CD4-positive, alpha-beta memory T cell (primary cell): ENCODE measurements at regions not wholly inside any gene's neighbourhood (a gene's known extent, or its start where the extent isn't known, plus 50 kb on each side); places are given as distances from the start of the nearest gene placed in this dataset.

ENCODE experiments used
- CTCF ChIA-PET: fragments of 350-600 bp; sonication (Branson Sonifier 250); formaldehyde crosslinking; loops from one replicate; lab custom pipeline; 2021; ENCODE audit warnings: inconsistent platforms; ENCODE audit not compliant: partially characterized antibody; lab: Charles Lee
- POLR2A ChIA-PET: fragments of 350-600 bp; sonication (Branson Sonifier 250); formaldehyde crosslinking; loops from one replicate; lab custom pipeline; 2021; ENCODE audit not compliant: partially characterized antibody; lab: Charles Lee
- DNase-seq, 5 donors: peaks; one replicate each; pipeline versions ENCODE4 v3.0.0 to v3.0.0-alpha.2; 2020 to 2022; ENCODE audit warnings: mixed read lengths in 1 of 5
- H3K27ac ChIP-seq: one replicate; pipeline ENCODE4 v1.7.0; 2013; ENCODE audit warnings: low read depth, low read length
- H3K27me3 ChIP-seq: 2 replicates; pipeline ENCODE4 v1.7.0; 2013; ENCODE audit warnings: mild to moderate bottlenecking, low read length, moderate library complexity; ENCODE audit not compliant: insufficient read depth
- H3K36me3 ChIP-seq: 2 replicates; pipeline ENCODE4 v1.7.0; 2013; ENCODE audit warnings: mild to moderate bottlenecking, low read length, moderate library complexity; ENCODE audit not compliant: insufficient read depth
- H3K4me1 ChIP-seq: 2 replicates; pipeline ENCODE4 v1.7.0; 2013; ENCODE audit warnings: mild to moderate bottlenecking, low read length, moderate library complexity; ENCODE audit not compliant: insufficient read depth
- H3K4me3 ChIP-seq, 2 donors: one replicate each; pipeline ENCODE4 v1.7.0; 2013; ENCODE audit warnings: low read length in 2 of 2, mild to moderate bottlenecking in 1 of 2
- H3K9me3 ChIP-seq, 2 donors: one replicate each; pipeline ENCODE4 v1.7.0; 2013; ENCODE audit warnings: low read length in 2 of 2, control low read depth in 1 of 2; ENCODE audit not compliant: control insufficient read depth in 1 of 2
- H3K27ac Mint-ChIP-seq, 7 donors: one replicate each; pipeline ENCODE4 v1.8.0; 2020 to 2021; ENCODE audit warnings: mixed read lengths in 7 of 7, mild to moderate bottlenecking in 6 of 7, inconsistent platforms in 3 of 7, moderate library complexity in 3 of 7
- H3K27me3 Mint-ChIP-seq, 2 donors: one replicate each; pipeline ENCODE4 v1.8.0; 2020 to 2021; ENCODE audit warnings: mixed read lengths in 2 of 2
- H3K36me3 Mint-ChIP-seq, 2 donors: one replicate each; pipeline ENCODE4 v1.8.0; 2020 to 2021; ENCODE audit warnings: mixed read lengths in 2 of 2, inconsistent platforms in 1 of 2, mild to moderate bottlenecking in 1 of 2
- H3K4me1 Mint-ChIP-seq, 4 donors: one replicate each; pipeline ENCODE4 v1.8.0; 2020 to 2021; ENCODE audit warnings: mixed read lengths in 4 of 4, mild to moderate bottlenecking in 1 of 4
- H3K4me3 Mint-ChIP-seq, 8 donors: one replicate each; pipeline ENCODE4 v1.8.0; 2020 to 2021; ENCODE audit warnings: mixed read lengths in 8 of 8, mild to moderate bottlenecking in 7 of 8, moderate library complexity in 6 of 8, inconsistent platforms in 3 of 8
- H3K9me3 Mint-ChIP-seq, 8 donors: one replicate each; pipeline ENCODE4 v1.8.0; 2020 to 2021; ENCODE audit warnings: mixed read lengths in 8 of 8, mild to moderate bottlenecking in 5 of 8, inconsistent platforms in 3 of 8, moderate library complexity in 1 of 8
- intact Hi-C: fragments of 100-400 bp; cut with micrococcal nuclease; formaldehyde crosslinking; loops from one replicate; pipeline ENCODE4 v1.15.1; 2023

GRCh38 chr10:104505521-104506042 lies 135.5 kb upstream of the SORCS3 start:
- intact Hi-C loops: no loop called here
- no peaks in the 10 kb centered on the region for H3K9me3 Mint-ChIP-seq
- no peak for DNase-seq
- ChIA-PET POLR2A (no interaction called here), CTCF (no interaction called here)
- H3K9me3 ChIP-seq: no peaks in the 10 kb centered on the region
- no peak overlapping the region for H3K27ac ChIP-seq
- peaks cover 12 to 21% of the 10 kb centered on the region in 2 donors for H3K27me3 Mint-ChIP-seq
- no peaks in the 10 kb centered on the region for H3K36me3 ChIP-seq
- no peaks in the 10 kb centered on the region for H3K4me1 ChIP-seq
- no peak overlapping the region for H3K27ac Mint-ChIP-seq
- H3K4me3 ChIP-seq: no peak overlapping the region
- no peak overlapping the region for H3K4me3 Mint-ChIP-seq
- H3K36me3 Mint-ChIP-seq: no peaks in the 10 kb centered on the region
- no peaks in the 10 kb centered on the region for H3K4me1 Mint-ChIP-seq
- H3K27me3 ChIP-seq: no peaks in the 10 kb centered on the region

- Histone ChIP-seq H3K27me3 (no peaks in the 10 kb centered on the region), H3K36me3 (no peaks in the 10 kb centered on the region), H3K27ac (no peak overlapping the region), H3K4me1 (no peaks in the 10 kb centered on the region), H3K4me3 (no peak overlapping the region), H3K9me3 (no peaks in the 10 kb centered on the region)
- no peak overlapping the region for H3K27ac Mint-ChIP-seq
- CTCF ChIA-PET: no interaction called here
- intact Hi-C loops: no loop called here
- H3K9me3 Mint-ChIP-seq: no peaks in the 10 kb centered on the region
- POLR2A ChIA-PET: no interaction called here
- H3K27me3 Mint-ChIP-seq: peaks cover 12 to 31% of the 10 kb centered on the region in 2 donors
- H3K4me1 Mint-ChIP-seq: no peaks in the 10 kb centered on the region
- no peak for DNase-seq
- H3K36me3 Mint-ChIP-seq: no peaks in the 10 kb centered on the region
- no peak overlapping the region for H3K4me3 Mint-ChIP-seq
Measured at GRCh38 chr10:104509981-104510380, 131.1 kb upstream of the SORCS3 start.

GRCh38 chr10:104510644-104511043 lies 130.4 kb upstream of the SORCS3 start:
- Histone ChIP-seq H3K27ac (no peak overlapping the region), H3K4me1 (no peaks in the 10 kb centered on the region), H3K9me3 (no peaks in the 10 kb centered on the region), H3K4me3 (no peak overlapping the region), H3K36me3 (no peaks in the 10 kb centered on the region), H3K27me3 (no peaks in the 10 kb centered on the region)
- intact Hi-C loops: no loop called here
- no peaks in the 10 kb centered on the region for H3K9me3 Mint-ChIP-seq
- H3K27me3 Mint-ChIP-seq: peaks cover 14 to 33% of the 10 kb centered on the region in 2 donors
- no peak overlapping the region for H3K27ac Mint-ChIP-seq
- no peak overlapping the region for H3K4me3 Mint-ChIP-seq
- DNase-seq: no peak
- H3K4me1 Mint-ChIP-seq: no peaks in the 10 kb centered on the region
- ChIA-PET POLR2A (no interaction called here), CTCF (no interaction called here)
- no peaks in the 10 kb centered on the region for H3K36me3 Mint-ChIP-seq

DNA sequence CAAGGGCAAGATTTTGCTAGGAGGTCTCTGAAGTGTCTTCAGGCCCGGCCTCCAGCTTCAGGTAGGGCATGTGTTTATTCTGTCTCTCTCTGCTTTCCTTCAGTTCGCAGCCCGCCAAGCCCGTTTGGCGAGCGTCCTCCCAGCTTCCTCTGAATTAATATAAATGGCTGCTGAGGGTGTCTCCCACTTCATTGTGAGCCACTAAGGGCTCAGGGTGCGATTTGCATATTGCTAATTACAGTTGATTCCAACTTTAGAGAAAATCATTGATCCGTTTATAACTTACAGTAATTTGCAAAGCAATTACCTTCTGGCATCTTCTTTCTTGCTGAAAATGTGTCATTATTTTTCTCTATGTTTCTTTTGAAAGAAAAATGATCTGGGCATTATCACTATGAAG lies 128.3 kb upstream of the SORCS3 start:
- intact Hi-C loops: no loop called here
- Histone ChIP-seq H3K4me3 (no peak overlapping the region), H3K9me3 (no peaks in the 10 kb centered on the region), H3K27me3 (no peaks in the 10 kb centered on the region), H3K4me1 (no peaks in the 10 kb centered on the region), H3K36me3 (no peaks in the 10 kb centered on the region), H3K27ac (no peak overlapping the region)
- DNase-seq: no peak
- Mint-ChIP-seq H3K27me3 (peaks cover 12 to 34% of the 10 kb centered on the region in 2 donors), H3K36me3 (no peaks in the 10 kb centered on the region), H3K4me3 (no peak overlapping the region), H3K27ac (no peak overlapping the region), H3K9me3 (no peaks in the 10 kb centered on the region), H3K4me1 (no peaks in the 10 kb centered on the region)
- ChIA-PET CTCF (no interaction called here), POLR2A (no interaction called here)

DNA sequence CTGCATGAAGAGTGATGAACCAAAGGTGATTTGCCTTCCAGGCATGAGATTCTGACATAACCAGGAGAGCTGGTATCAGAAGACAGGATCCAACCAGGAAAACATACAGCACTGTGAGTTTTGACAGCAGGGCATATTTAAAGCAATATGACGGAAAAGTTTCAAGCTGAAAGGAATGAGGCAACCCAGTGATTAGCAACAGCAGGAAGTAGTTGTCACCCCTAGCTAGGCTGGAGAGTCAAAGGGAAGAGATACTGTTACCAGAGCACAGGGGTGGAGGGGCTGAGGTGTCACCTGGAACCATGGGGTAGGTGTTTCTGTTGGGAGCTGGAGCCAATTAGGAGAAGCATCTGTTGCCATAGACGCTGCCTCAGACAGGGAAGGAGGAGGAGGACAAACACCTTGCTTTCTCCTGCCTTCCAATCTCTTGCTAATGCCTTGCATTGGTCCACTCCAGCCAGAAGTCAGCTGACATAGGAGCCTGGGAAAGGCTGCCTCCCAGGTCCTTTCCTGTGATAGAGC lies 125.4 kb upstream of the SORCS3 start:
- Histone ChIP-seq H3K4me1 (no peaks in the 10 kb centered on the region), H3K9me3 (no peaks in the 10 kb centered on the region), H3K4me3 (no peak overlapping the region), H3K27me3 (no peaks in the 10 kb centered on the region), H3K36me3 (no peaks in the 10 kb centered on the region), H3K27ac (no peak overlapping the region)
- no peak overlapping the region for H3K4me3 Mint-ChIP-seq
- intact Hi-C loops: no loop called here
- no peak for DNase-seq
- ChIA-PET CTCF (interaction anchor here (1.6 kb wide), 1 partner anchor 11 kb away, joined by 4 read pairs; no protein-coding TSS in a partner anchor), POLR2A (no interaction called here)
- peaks cover 12 to 33% of the 10 kb centered on the region in 2 donors for H3K27me3 Mint-ChIP-seq
- no peak overlapping the region for H3K27ac Mint-ChIP-seq
- no peaks in the 10 kb centered on the region for H3K36me3 Mint-ChIP-seq
- H3K4me1 Mint-ChIP-seq: no peaks in the 10 kb centered on the region
- no peaks in the 10 kb centered on the region for H3K9me3 Mint-ChIP-seq

DNA sequence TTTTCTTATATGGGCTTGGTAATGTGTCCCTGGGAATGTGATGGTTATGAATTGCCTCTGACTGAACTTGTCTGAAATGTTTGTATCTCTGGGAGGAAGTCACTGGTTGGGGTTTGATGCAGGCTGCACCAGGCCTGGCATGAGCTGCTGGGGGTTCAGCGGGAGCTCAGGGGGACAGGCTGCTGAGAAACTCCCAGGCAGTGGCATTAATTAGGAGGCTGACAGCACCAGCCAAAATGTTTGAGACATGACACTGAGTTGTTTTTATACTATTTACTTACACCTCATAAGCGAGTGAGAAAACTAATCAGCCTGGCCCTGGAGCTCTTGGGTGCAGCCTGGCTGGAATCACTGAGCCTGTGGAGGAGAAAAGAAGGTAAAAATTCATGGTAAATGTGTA lies 124.1 kb upstream of the SORCS3 start:
- no peaks in the 10 kb centered on the region for H3K27me3 ChIP-seq
- H3K27ac Mint-ChIP-seq: no peak overlapping the region
- POLR2A ChIA-PET: no interaction called here
- H3K27ac ChIP-seq: no peak overlapping the region
- H3K36me3 Mint-ChIP-seq: no peaks in the 10 kb centered on the region
- intact Hi-C loops: no loop called here
- no peak overlapping the region for H3K4me3 ChIP-seq
- H3K9me3 ChIP-seq: no peaks in the 10 kb centered on the region
- CTCF ChIA-PET: interaction anchor here (1.6 kb wide), 1 partner anchor 10 kb away, joined by 4 read pairs; no protein-coding TSS in a partner anchor
- H3K27me3 Mint-ChIP-seq: peaks cover 12 to 32% of the 10 kb centered on the region in 2 donors
- no peak overlapping the region for H3K4me3 Mint-ChIP-seq
- no peaks in the 10 kb centered on the region for H3K36me3 ChIP-seq
- no peaks in the 10 kb centered on the region for H3K4me1 Mint-ChIP-seq
- no peaks in the 10 kb centered on the region for H3K4me1 ChIP-seq
- no peak for DNase-seq
- no peaks in the 10 kb centered on the region for H3K9me3 Mint-ChIP-seq

GRCh38 chr10:104517946-104518345 lies 123.1 kb upstream of the SORCS3 start:
- Mint-ChIP-seq H3K27ac (no peak overlapping the region), H3K36me3 (no peaks in the 10 kb centered on the region), H3K27me3 (peaks cover 14 to 31% of the 10 kb centered on the region in 2 donors), H3K9me3 (no peaks in the 10 kb centered on the region), H3K4me1 (no peaks in the 10 kb centered on the region), H3K4me3 (no peak overlapping the region)
- no peak overlapping the region for H3K4me3 ChIP-seq
- no peaks in the 10 kb centered on the region for H3K36me3 ChIP-seq
- no peak for DNase-seq
- no peaks in the 10 kb centered on the region for H3K27me3 ChIP-seq
- CTCF ChIA-PET: no interaction called here
- POLR2A ChIA-PET: no interaction called here
- no peaks in the 10 kb centered on the region for H3K4me1 ChIP-seq
- H3K9me3 ChIP-seq: no peaks in the 10 kb centered on the region
- no peak overlapping the region for H3K27ac ChIP-seq
- intact Hi-C loops: no loop called here
